ENCODE measurements at regions not wholly inside any gene's neighbourhood (a gene's known extent, or its start where the extent isn't known, plus 50 kb on each side); places are given as distances from the start of the nearest gene placed in this dataset.

GRCh38 chr6:78093906-78094305 lies 441.1 kb downstream of the MEI4 start (continued):
- no peak for TF ChIP-seq TAF1 (conservative IDR thresholded peaks at IDR 0.05)

GRCh38 chr6:78101387-78101786 lies 448.5 kb downstream of the MEI4 start:
- Histone ChIP-seq H3K9ac (ENCODE audit: low read depth in 1 of 2, low read length in 2 of 2) (no peak overlapping the region), H3K4me1 (ENCODE audit: control insufficient read depth in 4 of 4, insufficient read depth in 4 of 4, low read length in 3 of 4) (no peaks in the 10 kb centered on the region), H3K9me3 (ENCODE audit: control insufficient read depth in 4 of 4, low read length in 3 of 4) (no peaks in the 10 kb centered on the region), H3K27ac (ENCODE audit: low read depth in 1 of 2, low read length in 2 of 2) (no peak overlapping the region), H3K27me3 (ENCODE audit: control insufficient read depth in 4 of 4, insufficient read depth in 4 of 4, low read length in 3 of 4) (no peaks in the 10 kb centered on the region), H3K4me3 (ENCODE audit: low read depth in 1 of 3, low read length in 3 of 3) (no peak overlapping the region), H3K36me3 (ENCODE audit: control insufficient read depth in 4 of 4, insufficient read depth in 3 of 4, low read depth in 1 of 4, low read length in 3 of 4) (no peaks in the 10 kb centered on the region)
- TF ChIP-seq EGR1 (IDR thresholded peaks at IDR 0.05; ENCODE audit: low read depth in 2 of 2) (no peak), HNF4A (conservative IDR thresholded peaks at IDR 0.05) (no peak), HNF4G (IDR thresholded peaks at IDR 0.05) (no peak), ZBTB33 (IDR thresholded peaks at IDR 0.05) (no peak), FOXA2 (IDR thresholded peaks at IDR 0.05) (no peak), TAF1 (conservative IDR thresholded peaks at IDR 0.05) (no peak), ATF3 (IDR thresholded peaks at IDR 0.05) (no peak), FOXA1 (IDR thresholded peaks at IDR 0.05) (no peak), JUND (IDR thresholded peaks at IDR 0.05) (no peak), RXRA (IDR thresholded peaks at IDR 0.05) (no peak), RAD21 (IDR thresholded peaks at IDR 0.05) (no peak), GABPA (IDR thresholded peaks at IDR 0.05 in 1 of 2, conservative IDR thresholded peaks at IDR 0.05 in 1 of 2) (no peak), NR2F2 (IDR thresholded peaks at IDR 0.05) (no peak), CTCF (IDR thresholded peaks at IDR 0.05; ENCODE audit: low read depth, low read length, missing input control) (no peak), REST (IDR thresholded peaks at IDR 0.05) (no peak), YY1 (IDR thresholded peaks at IDR 0.05) (no peak)
- 87% methylated on average over 1 of the region's 1 CpG for WGBS
- DNase-seq (ENCODE audit: low spot score), result no peak
